Muscle layer of colon (tissue), 2 donors: ENCODE measurements at regions not wholly inside any gene's neighbourhood (a gene's known extent, or its start where the extent isn't known, plus 50 kb on each side); places are given as distances from the start of the nearest gene placed in this dataset.

Source experiments
- H3K27ac ChIP-seq: one replicate; pipeline ENCODE4 v1.7.0; 2013; ENCODE audit warnings: low read depth, mild to moderate bottlenecking, low read length, moderate library complexity
- H3K27me3 ChIP-seq, 2 donors: one replicate each; pipeline ENCODE4 v1.7.0; 2013; ENCODE audit warnings: low read length in 2 of 2, mild to moderate bottlenecking in 2 of 2; ENCODE audit not compliant: insufficient read depth in 2 of 2, control insufficient read depth in 1 of 2
- H3K36me3 ChIP-seq: one replicate; pipeline ENCODE4 v1.7.0; 2013; ENCODE audit warnings: mild to moderate bottlenecking, low read length; ENCODE audit not compliant: insufficient read depth
- H3K4me1 ChIP-seq: one replicate; pipeline ENCODE4 v1.7.0; 2013; ENCODE audit warnings: mild to moderate bottlenecking, low read length; ENCODE audit not compliant: insufficient read depth
- H3K4me3 ChIP-seq, 2 donors: one replicate each; pipeline ENCODE4 v1.7.0; 2013; ENCODE audit warnings: low read length in 2 of 2, low read depth in 1 of 2, mild to moderate bottlenecking in 1 of 2, moderate library complexity in 1 of 2
- H3K9ac ChIP-seq: one replicate; pipeline ENCODE4 v1.7.0; 2013; ENCODE audit warnings: low read length
- H3K9me3 ChIP-seq: one replicate; pipeline ENCODE4 v1.7.0; 2013; ENCODE audit warnings: mild to moderate bottlenecking, low read length
- donor health status: abdominal sarcoma.
- donor health status: Adenocarcinoma of cecum.

DNA sequence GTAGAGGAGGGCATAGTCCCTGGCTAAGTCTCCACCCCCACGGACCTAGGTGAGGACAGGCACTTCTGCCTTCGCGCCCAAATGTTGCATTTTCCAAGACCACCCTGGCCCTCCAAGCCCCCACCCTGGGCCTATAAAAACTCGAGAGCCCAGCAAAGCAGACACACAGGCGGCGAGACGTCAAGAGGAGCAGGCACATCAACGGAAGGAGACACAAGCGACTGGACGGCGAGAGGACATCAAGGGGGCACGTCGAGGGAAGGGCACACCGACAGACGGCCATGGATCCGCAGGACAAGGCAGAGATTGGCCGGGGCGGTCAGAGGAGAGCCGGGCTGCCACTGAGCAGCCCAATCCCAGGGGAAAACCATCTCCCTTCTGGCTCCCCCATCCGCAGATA lies 348.0 kb downstream of the MTRR start:
- no peaks in the 10 kb centered on the region for H3K36me3 ChIP-seq
- no peak overlapping the region for H3K4me3 ChIP-seq
- no peaks in the 10 kb centered on the region for H3K4me1 ChIP-seq
- H3K27ac ChIP-seq, result no peak overlapping the region
- no peaks in the 10 kb centered on the region for H3K9me3 ChIP-seq
- no peak overlapping the region for H3K9ac ChIP-seq
- no peaks in the 10 kb centered on the region for H3K27me3 ChIP-seq

DNA sequence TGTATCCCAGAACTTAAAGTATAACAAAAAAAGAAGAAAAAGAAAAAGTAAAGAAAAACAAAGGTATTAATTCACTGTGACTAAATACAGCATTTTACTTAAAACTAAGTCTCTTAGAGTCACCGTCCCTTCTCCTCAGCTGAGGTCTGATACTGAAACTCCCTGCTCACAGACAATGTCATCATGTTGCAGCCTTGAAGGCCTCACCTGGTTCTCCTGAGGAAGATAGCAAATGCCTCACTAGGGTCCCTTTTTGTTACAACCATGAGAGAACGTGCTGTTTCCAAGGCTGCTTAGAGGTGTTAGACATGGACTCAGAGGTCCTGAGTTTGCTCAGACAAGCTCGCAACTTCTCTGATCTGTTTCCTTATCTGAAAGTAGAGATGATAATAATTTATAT lies 357.2 kb downstream of the MTRR start:
- H3K27me3 ChIP-seq, result no peaks in the 10 kb centered on the region
- no peaks in the 10 kb centered on the region for H3K36me3 ChIP-seq
- no peaks in the 10 kb centered on the region for H3K9me3 ChIP-seq
- H3K9ac ChIP-seq, result no peak overlapping the region
- H3K27ac ChIP-seq, result no peak overlapping the region
- H3K4me1 ChIP-seq, result no peaks in the 10 kb centered on the region
- no peak overlapping the region for H3K4me3 ChIP-seq

- Histone ChIP-seq H3K4me1 (no peaks in the 10 kb centered on the region), H3K36me3 (no peaks in the 10 kb centered on the region), H3K27ac (no peak overlapping the region), H3K9me3 (no peaks in the 10 kb centered on the region), H3K27me3 (no peaks in the 10 kb centered on the region), H3K4me3 (no peak overlapping the region), H3K9ac (no peak overlapping the region)
Measured at GRCh38 chr5:8227112-8227511, 358.2 kb downstream of the MTRR start.

GRCh38 chr5:8229551-8229950 lies 360.6 kb downstream of the MTRR start:
- Histone ChIP-seq H3K27me3 (no peaks in the 10 kb centered on the region), H3K4me1 (no peaks in the 10 kb centered on the region), H3K36me3 (no peaks in the 10 kb centered on the region), H3K9me3 (no peaks in the 10 kb centered on the region), H3K4me3 (no peak overlapping the region), H3K27ac (no peak overlapping the region), H3K9ac (no peak overlapping the region)

GRCh38 chr5:8230868-8231267 lies 361.9 kb downstream of the MTRR start:
- H3K4me3 ChIP-seq, result no peak overlapping the region
- H3K36me3 ChIP-seq, result no peaks in the 10 kb centered on the region
- no peaks in the 10 kb centered on the region for H3K27me3 ChIP-seq
- no peak overlapping the region for H3K27ac ChIP-seq
- H3K9ac ChIP-seq, result no peak overlapping the region
- no peaks in the 10 kb centered on the region for H3K4me1 ChIP-seq
- no peaks in the 10 kb centered on the region for H3K9me3 ChIP-seq

DNA sequence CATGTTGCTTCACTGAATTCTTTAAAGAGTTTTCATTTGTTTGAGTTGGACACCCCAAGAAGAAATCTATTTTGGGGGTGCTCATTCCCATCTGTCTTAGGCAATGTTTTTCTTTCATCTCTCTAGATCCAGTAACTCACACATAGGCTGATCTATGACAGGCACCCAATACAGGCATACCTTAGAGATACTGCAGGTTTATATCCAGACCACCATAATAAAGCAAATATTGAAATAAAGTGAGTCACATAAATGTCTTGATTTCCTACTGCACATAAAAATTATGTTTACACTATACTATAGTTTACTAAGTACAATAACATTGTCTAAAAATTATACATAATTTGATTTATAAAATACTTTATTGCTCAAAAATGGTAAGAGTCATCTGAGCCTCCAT lies 364.5 kb downstream of the MTRR start:
- Histone ChIP-seq H3K9me3 (no peaks in the 10 kb centered on the region), H3K36me3 (no peaks in the 10 kb centered on the region), H3K4me1 (no peaks in the 10 kb centered on the region), H3K27ac (no peak overlapping the region), H3K4me3 (no peak overlapping the region), H3K9ac (no peak overlapping the region), H3K27me3 (no peaks in the 10 kb centered on the region)

DNA sequence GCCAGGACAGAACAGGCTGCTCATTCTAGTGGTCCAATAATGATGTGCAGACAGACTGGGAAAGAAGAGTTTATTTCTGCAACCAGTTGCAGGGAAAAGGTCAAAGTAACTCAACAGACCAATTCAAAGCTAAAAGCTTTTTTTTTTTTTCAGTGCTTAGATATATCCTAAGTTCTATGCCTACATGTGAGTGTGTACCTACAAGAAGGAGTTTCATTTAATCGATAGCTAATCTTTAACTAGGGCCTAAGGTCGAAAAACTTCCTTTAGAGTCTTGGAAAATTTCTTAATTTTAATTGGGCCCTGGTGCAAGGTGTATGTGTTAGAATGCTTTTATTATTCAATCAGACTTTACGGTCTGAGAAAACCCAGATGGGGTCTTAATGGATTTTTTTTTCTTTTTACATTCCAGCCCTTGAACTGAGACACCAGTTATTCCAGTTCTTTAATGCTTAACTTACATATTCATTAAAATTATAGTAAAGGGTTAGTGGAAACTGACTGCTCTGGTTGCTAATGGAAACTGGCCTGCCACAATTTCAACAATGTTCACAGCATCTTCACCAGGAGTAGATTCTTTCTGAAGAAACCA lies 365.3 kb downstream of the MTRR start:
- H3K4me1 ChIP-seq, result no peaks in the 10 kb centered on the region
- H3K9me3 ChIP-seq, result no peaks in the 10 kb centered on the region
- no peaks in the 10 kb centered on the region for H3K27me3 ChIP-seq
- H3K9ac ChIP-seq, result no peak overlapping the region
- H3K36me3 ChIP-seq, result no peaks in the 10 kb centered on the region
- no peak overlapping the region for H3K4me3 ChIP-seq
- H3K27ac ChIP-seq, result no peak overlapping the region

- H3K36me3 ChIP-seq, result no peaks in the 10 kb centered on the region
- no peak overlapping the region for H3K27ac ChIP-seq
- H3K9me3 ChIP-seq, result no peaks in the 10 kb centered on the region
- no peaks in the 10 kb centered on the region for H3K4me1 ChIP-seq
- H3K27me3 ChIP-seq, result no peaks in the 10 kb centered on the region
- no peak overlapping the region for H3K9ac ChIP-seq
- H3K4me3 ChIP-seq, result no peak overlapping the region
Measured at GRCh38 chr5:8238080-8238479, 369.1 kb downstream of the MTRR start.

DNA sequence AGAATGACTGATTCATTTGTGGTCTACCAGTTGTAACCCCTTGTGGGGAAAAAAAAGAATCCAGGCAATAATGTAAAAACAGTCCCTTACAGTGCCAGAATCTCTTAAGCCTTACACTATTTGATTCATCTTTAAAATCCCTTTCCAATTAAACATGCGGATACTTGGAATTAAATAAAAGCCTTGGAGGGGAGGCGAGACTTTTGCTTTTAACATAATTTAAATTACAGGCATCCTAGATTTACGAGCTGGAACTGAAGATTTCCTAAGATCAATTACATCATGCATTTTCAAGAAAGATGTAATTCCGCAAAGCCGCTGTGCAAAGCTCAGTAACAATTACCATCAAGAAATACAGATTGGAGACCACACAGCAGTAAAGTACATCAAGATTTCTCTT lies 370.2 kb downstream of the MTRR start:
- Histone ChIP-seq H3K4me1 (no peaks in the 10 kb centered on the region), H3K36me3 (no peaks in the 10 kb centered on the region), H3K4me3 (no peak overlapping the region), H3K9me3 (no peaks in the 10 kb centered on the region), H3K27me3 (no peaks in the 10 kb centered on the region), H3K9ac (no peak overlapping the region), H3K27ac (no peak overlapping the region)

- H3K27ac ChIP-seq, result no peak overlapping the region
- no peaks in the 10 kb centered on the region for H3K4me1 ChIP-seq
- no peak overlapping the region for H3K4me3 ChIP-seq
- no peak overlapping the region for H3K9ac ChIP-seq
- no peaks in the 10 kb centered on the region for H3K36me3 ChIP-seq
- H3K9me3 ChIP-seq, result no peaks in the 10 kb centered on the region
- no peaks in the 10 kb centered on the region for H3K27me3 ChIP-seq
Measured at GRCh38 chr5:8239646-8240045, 370.7 kb downstream of the MTRR start.

DNA sequence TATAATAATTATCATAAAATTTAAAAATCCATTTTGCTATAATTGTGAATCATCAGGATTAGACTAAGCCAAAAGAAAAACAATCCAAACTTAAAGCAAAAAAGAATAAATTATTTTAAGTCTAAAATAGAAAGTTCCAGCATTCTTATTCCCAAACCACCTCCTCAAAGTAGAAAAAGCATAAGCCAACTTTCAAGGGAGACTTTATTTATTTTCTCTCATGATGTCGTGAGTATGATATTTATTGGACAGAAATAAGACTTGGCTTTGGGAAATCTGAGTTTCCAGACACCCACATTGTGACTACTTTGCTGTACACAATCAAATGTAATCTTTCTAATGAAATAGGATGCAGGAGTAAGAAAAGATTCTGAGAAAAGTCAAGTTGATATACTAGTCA lies 372.1 kb downstream of the MTRR start:
- no peaks in the 10 kb centered on the region for H3K27me3 ChIP-seq
- H3K4me1 ChIP-seq, result no peaks in the 10 kb centered on the region
- H3K36me3 ChIP-seq, result no peaks in the 10 kb centered on the region
- no peaks in the 10 kb centered on the region for H3K9me3 ChIP-seq
- no peak overlapping the region for H3K27ac ChIP-seq
- no peak overlapping the region for H3K4me3 ChIP-seq
- no peak overlapping the region for H3K9ac ChIP-seq

- no peak overlapping the region for H3K27ac ChIP-seq
- no peaks in the 10 kb centered on the region for H3K4me1 ChIP-seq
- H3K36me3 ChIP-seq, result no peaks in the 10 kb centered on the region
- no peak overlapping the region for H3K9ac ChIP-seq
- H3K27me3 ChIP-seq, result no peaks in the 10 kb centered on the region
- no peak overlapping the region for H3K4me3 ChIP-seq
- H3K9me3 ChIP-seq, result no peaks in the 10 kb centered on the region
Measured at GRCh38 chr5:8241558-8241957, 372.6 kb downstream of the MTRR start.
